IPS DF 6.9 (cell line): ENCODE measurements at regions not wholly inside any gene's neighbourhood (a gene's known extent, or its start where the extent isn't known, plus 50 kb on each side); places are given as distances from the start of the nearest gene placed in this dataset.

Experiments
- DNase-seq: peaks from one replicate; pipeline ENCODE4 v3.0.0-alpha.2; 2013; ENCODE audit warnings: low read depth, low spot score
- H3K27ac ChIP-seq: one replicate; pipeline ENCODE4 v1.5.1; 2013; ENCODE audit warnings: low read length, control low read depth
- H3K27me3 ChIP-seq: 2 replicates; pipeline ENCODE4 v1.6.1; 2013; ENCODE audit warnings: mild to moderate bottlenecking, low read length; ENCODE audit not compliant: control insufficient read depth, insufficient read depth
- H3K36me3 ChIP-seq: 2 replicates; pipeline ENCODE4 v1.6.1; 2013; ENCODE audit warnings: low read length; ENCODE audit not compliant: control insufficient read depth, insufficient read depth
- H3K4me1 ChIP-seq: 2 replicates; pipeline ENCODE4 v1.6.1; 2013; ENCODE audit warnings: low read length; ENCODE audit not compliant: control insufficient read depth, insufficient read depth
- H3K4me3 ChIP-seq: 2 replicates; pipeline ENCODE4 v1.5.1; 2013; ENCODE audit warnings: mild to moderate bottlenecking, low read length
- H3K9me3 ChIP-seq: 2 replicates; pipeline ENCODE4 v1.6.1; 2013; ENCODE audit warnings: low read length, inconsistent platforms; ENCODE audit not compliant: control insufficient read depth, insufficient read depth
- WGBS: extraction: QIAGEN DNeasy Blood & Tissue Kit; methylation state at CpG from one replicate; pipeline ENCODE4 v1.1.7; 2013; ENCODE audit warnings: mixed read lengths, missing lambda C conversion rate; ENCODE audit not compliant: insufficient read length, insufficient coverage; 5-methylcytosine and 5-hydroxymethylcytosine counted together

DNA sequence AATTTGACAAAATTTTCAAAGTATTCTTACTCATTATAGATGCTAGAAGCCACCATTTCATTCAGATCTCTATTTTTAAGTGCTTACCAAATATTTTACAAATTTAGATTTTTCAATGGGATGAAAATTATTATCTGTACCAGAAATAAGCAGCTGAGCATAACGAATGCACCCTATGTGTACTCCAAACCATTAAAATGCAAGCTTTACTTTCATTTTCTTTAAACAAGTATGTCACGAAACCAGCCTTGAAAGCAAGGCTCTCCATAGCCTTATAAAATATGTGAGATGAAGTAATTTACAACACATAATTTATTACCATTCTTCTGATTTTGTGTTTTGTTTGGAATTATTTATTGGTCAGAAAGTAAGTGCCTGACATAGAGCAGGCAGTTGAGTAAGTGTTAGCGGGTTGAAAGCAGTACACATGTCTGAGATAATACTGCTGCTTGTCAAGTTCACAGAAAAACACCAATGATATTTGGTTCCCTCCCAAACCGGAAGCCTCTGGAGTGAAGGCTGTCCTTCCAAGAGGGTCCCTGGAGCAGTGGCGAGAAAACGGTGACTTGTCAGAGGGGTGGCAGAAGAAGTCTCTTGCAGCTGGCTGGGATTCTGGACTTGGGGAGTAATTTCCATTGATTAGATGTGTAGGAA, 322.7 kb upstream of the PFKP start:
- H3K36me3 ChIP-seq = no peaks in the 10 kb centered on the region
- no peaks in the 10 kb centered on the region for H3K9me3 ChIP-seq
- no peak overlapping the region for H3K4me3 ChIP-seq
- H3K4me1 ChIP-seq = no peaks in the 10 kb centered on the region
- no CpG with 5 or more reads among the region's 6 CpGs for WGBS
- H3K27me3 ChIP-seq = no peaks in the 10 kb centered on the region
- H3K27ac ChIP-seq = no peak overlapping the region
- DNase-seq = no peak

DNA sequence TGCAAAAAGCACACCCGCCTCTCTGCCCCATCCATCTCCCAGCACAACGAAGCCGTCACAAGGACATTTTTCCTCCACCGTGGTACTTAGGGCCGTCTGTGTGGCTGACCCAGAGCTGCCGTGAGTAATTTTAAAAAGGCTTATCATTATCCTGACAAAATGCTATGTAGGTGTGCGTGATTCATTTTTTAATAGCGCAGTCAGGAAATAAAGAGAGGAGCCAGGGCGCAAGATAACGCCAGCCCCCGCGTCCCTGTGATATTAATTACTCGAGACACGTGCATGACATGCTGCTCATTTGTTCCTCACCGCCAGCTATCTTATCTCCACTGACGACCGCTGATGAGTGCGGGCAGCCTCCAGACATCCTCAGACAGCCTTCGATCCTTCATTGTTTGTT, 332.7 kb upstream of the PFKP start:
- no peak overlapping the region for H3K4me3 ChIP-seq
- H3K27me3 ChIP-seq = no peaks in the 10 kb centered on the region
- no peaks in the 10 kb centered on the region for H3K4me1 ChIP-seq
- no peaks in the 10 kb centered on the region for H3K36me3 ChIP-seq
- no peak for DNase-seq
- H3K27ac ChIP-seq = no peak overlapping the region
- no CpG with 5 or more reads among the region's 19 CpGs for WGBS
- no peaks in the 10 kb centered on the region for H3K9me3 ChIP-seq

DNA sequence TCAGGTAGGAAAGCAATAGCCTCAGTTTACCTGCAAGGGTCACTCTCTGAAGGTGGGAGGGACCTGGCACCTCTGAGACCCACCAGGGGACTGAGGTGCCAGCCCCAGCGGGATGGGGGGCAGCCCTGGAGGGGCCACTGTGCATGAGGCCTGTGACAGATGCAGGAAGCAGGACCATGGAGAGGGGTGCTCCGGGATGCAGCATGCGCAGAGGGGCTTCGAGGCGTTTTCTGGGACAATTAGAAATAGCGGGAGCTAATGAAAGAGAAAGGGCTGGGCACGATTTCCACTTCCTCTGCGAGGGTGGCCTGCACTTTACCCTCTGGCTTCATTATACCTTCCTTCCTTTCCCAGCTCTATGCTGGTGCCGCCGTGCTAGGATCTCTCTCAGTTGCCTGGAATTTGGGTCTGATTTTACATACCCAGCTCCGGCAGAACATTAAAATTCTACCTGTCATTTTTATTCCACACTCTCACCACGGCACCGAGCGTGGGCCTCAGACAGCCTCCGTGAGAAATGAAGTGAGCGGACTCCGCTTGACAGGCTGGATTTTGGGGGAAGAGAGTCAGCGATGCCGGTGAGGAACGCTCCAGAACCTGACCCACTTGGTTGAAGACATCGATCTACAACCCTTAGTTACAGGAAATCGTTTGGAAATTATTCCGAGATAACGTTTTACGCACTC, 333.9 kb upstream of the PFKP start:
- H3K36me3 ChIP-seq = no peaks in the 10 kb centered on the region
- no peaks in the 10 kb centered on the region for H3K4me1 ChIP-seq
- H3K4me3 ChIP-seq = no peak overlapping the region
- no CpG with 5 or more reads among the region's 25 CpGs for WGBS
- H3K27me3 ChIP-seq = no peaks in the 10 kb centered on the region
- no peaks in the 10 kb centered on the region for H3K9me3 ChIP-seq
- no peak overlapping the region for H3K27ac ChIP-seq
- DNase-seq = no peak

DNA sequence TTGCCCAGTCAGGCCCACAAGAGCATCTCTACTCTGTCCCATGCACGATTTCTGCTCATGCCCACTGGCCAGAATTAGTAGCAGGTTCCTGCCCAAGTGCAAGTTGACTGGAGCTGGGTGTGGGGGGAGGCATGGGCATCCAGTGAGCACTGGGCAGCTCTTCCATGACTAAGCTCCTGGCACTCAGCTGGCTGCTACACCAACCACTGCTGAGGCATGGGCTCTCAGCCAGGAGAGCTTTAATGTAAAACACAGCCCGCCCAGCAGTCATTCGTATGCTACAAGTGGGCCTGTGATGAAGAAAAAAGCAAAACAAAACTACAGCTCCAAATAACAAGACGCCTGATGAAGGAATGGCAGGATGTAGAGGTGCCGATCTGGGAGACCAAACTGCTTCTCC, 335.4 kb upstream of the PFKP start:
- WGBS = no CpG with 5 or more reads among the region's 5 CpGs
- Histone ChIP-seq H3K4me1 (no peaks in the 10 kb centered on the region), H3K27ac (no peak overlapping the region), H3K4me3 (no peak overlapping the region), H3K36me3 (no peaks in the 10 kb centered on the region), H3K27me3 (no peaks in the 10 kb centered on the region), H3K9me3 (no peaks in the 10 kb centered on the region)
- no peak for DNase-seq

DNA sequence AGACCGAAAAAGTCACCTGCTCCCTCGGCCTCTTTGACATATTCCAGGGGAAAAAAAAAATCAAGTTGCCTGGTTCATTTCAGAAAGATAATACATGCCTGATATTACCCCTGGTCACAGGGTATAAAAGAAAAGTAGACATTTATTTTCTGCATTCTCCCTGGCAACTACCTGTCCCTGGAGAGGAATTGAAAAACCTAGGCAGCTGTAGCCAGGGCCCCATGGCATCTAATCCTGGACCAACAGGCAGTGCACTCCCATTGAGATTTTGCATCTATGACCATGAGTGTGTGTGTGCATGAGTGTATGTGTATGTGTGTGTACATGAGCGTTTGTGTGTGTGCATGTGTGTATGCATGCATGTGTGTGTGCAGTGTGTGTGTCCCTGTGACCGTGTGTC, 338.2 kb upstream of the PFKP start:
- no CpG with 5 or more reads among the region's 4 CpGs for WGBS
- no peaks in the 10 kb centered on the region for H3K4me1 ChIP-seq
- H3K36me3 ChIP-seq = no peaks in the 10 kb centered on the region
- DNase-seq = no peak
- H3K9me3 ChIP-seq = no peaks in the 10 kb centered on the region
- no peaks in the 10 kb centered on the region for H3K27me3 ChIP-seq
- no peak overlapping the region for H3K4me3 ChIP-seq
- H3K27ac ChIP-seq = no peak overlapping the region

DNA sequence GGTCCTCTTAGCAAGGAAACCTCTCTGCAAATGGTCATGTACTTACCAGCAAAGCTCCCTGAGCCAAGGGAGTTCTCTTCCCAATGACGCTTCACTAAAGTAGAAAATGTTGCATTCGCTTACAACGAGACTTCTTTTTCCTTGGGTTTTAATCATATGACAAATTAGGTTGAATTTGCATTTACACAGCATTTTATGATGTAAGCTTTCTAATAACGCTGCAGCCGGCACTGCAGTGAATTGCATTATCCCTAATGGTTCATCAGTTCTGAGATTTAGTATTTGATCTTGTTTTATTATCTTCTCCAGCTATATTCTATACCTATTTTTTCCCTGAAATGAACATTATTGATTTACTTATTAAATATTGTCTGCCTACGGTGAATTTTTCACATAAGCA, 339.3 kb upstream of the PFKP start:
- no peaks in the 10 kb centered on the region for H3K27me3 ChIP-seq
- no peaks in the 10 kb centered on the region for H3K36me3 ChIP-seq
- H3K9me3 ChIP-seq = no peaks in the 10 kb centered on the region
- no peak overlapping the region for H3K27ac ChIP-seq
- no peak for DNase-seq
- no peak overlapping the region for H3K4me3 ChIP-seq
- no CpG with 5 or more reads among the region's 6 CpGs for WGBS
- H3K4me1 ChIP-seq = no peaks in the 10 kb centered on the region

DNA sequence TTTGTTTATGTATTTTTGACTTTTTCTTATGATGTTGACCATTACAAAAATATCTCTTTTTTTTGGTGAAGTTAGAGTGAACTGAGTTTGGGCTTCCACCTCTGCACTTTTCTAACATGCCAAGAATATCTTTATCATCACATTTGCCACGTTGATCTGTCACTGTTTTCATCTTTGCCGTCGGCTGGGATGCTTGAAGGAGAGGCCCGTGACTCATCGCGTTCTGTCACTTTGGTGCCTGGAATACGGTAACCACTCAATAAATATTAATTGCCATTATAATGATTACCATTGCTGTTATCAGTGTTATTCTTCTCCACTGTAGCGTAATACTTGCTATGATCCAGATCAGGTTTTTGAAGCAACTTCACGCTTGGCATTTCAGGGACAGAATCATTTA, 350.8 kb upstream of the PFKP start:
- peaks cover 2% of the 10 kb centered on the region; the same call in 1 of the 2 replicates for H3K4me1 ChIP-seq
- no peak overlapping the region for H3K27ac ChIP-seq
- H3K4me3 ChIP-seq = no peak overlapping the region
- DNase-seq = no peak
- H3K27me3 ChIP-seq = no peaks in the 10 kb centered on the region
- H3K36me3 ChIP-seq = no peaks in the 10 kb centered on the region
- WGBS = no CpG with 5 or more reads among the region's 9 CpGs
- H3K9me3 ChIP-seq = no peaks in the 10 kb centered on the region

DNA sequence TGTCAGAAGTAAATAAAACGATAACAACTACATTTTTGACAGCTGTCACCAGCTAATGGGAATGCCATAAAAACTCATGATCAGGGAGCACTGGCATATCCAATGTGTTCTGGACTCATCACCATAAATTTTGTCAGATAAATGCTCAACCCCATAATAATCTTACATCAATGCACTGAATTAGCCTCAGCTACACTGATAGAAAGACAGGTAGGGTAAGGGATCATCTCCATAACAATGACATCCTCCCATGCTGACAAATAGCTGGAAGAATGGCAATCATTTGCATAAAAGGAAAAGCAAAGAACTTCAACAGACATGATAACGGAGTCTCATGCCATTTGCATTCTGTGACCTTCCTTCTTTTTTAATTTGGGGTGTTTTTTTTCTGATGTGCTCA, 352.8 kb upstream of the PFKP start:
- Histone ChIP-seq H3K9me3 (no peaks in the 10 kb centered on the region), H3K4me1 (peaks cover 2% of the 10 kb centered on the region; the same call in 1 of the 2 replicates), H3K27ac (no peak overlapping the region), H3K36me3 (no peaks in the 10 kb centered on the region), H3K4me3 (no peak overlapping the region), H3K27me3 (no peaks in the 10 kb centered on the region)
- no CpG with 5 or more reads among the region's 2 CpGs for WGBS
- no peak for DNase-seq

DNA sequence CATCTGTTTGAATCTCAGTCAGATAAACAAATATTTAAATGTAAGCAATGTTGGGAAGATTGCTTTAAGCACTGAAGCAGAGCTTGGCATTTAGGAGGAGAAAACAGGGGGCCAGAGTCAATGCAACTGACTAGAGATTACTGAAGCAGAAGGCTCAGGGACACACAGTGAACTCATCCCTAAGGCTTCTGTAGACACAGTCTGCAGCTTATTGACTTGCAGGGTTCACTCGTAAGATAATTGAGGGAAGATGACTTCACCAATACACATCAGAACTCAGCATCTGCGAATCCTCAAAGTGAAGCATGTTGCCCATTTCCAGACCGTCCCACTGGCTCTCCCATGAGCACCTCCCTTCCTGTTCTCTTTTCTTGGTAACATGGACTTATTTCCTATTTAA, 363.4 kb upstream of the PFKP start:
- no peak overlapping the region for H3K27ac ChIP-seq
- no peaks in the 10 kb centered on the region for H3K27me3 ChIP-seq
- H3K9me3 ChIP-seq = no peaks in the 10 kb centered on the region; the same call in 1 of the 2 replicates
- no peak overlapping the region for H3K4me3 ChIP-seq
- H3K4me1 ChIP-seq = no peaks in the 10 kb centered on the region
- DNase-seq = no peak
- H3K36me3 ChIP-seq = no peaks in the 10 kb centered on the region
- WGBS = no CpG with 5 or more reads among the region's 3 CpGs

DNA sequence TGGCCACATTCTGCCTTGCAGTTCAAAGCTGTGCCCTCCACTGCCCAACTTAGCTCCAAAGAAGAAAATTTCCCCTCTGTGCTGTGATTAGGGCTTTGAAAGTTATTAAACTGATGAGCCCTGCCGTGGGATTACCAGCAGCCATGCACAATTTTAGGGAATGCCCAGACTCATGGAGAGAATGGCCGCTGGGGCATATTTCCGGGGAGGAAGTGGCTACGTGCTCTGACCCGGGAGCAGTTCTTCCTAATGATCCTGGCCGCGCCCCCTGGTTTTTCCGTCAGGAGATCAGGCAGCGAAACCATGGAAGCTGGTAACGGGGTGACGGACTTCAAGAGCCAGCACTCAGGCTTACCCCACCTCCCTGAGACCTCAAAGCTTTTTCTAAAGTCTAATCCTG, 365.5 kb upstream of the PFKP start:
- Histone ChIP-seq H3K4me1 (no peaks in the 10 kb centered on the region), H3K9me3 (no peaks in the 10 kb centered on the region), H3K27ac (no peak overlapping the region), H3K4me3 (no peak overlapping the region), H3K36me3 (no peaks in the 10 kb centered on the region), H3K27me3 (no peaks in the 10 kb centered on the region)
- WGBS = no CpG with 5 or more reads among the region's 11 CpGs
- no peak for DNase-seq
